ENCODE measurements at regions not wholly inside any gene's neighbourhood (a gene's known extent, or its start where the extent isn't known, plus 50 kb on each side); places are given as distances from the start of the nearest gene placed in this dataset.
"Not testable (repeated sequence)": the region's sequence is repeated elsewhere in the genome, so short reads cannot be mapped to it uniquely, and the experiment has no call there.

- H3K4me3 Mint-ChIP-seq, result peak overlapping the region; percentile 12
- no peak overlapping the region for H3K27ac Mint-ChIP-seq
- no peaks in the 10 kb centered on the region for H3K9me3 Mint-ChIP-seq
- ATAC-seq, result no peak
- peaks cover 44 to 47% of the 10 kb centered on the region in 2 donors for H3K27me3 Mint-ChIP-seq
- H3K4me1 Mint-ChIP-seq (ENCODE audit: low read depth in 2 of 2), result peaks cover 11 to 14% of the 10 kb centered on the region in 2 donors
- no peak for DNase-seq (ENCODE audit: low spot score)
- H3K36me3 Mint-ChIP-seq, result no peaks in the 10 kb centered on the region
Measured at GRCh38 chr7:155381852-155382801, 75.8 kb upstream of the EN2 start.

- H3K4me3 Mint-ChIP-seq, result no peak overlapping the region
Measured at GRCh38 chr7:155382802-155383171, 75.1 kb upstream of the EN2 start.

GRCh38 chr7:155383756-155384491 lies 74.0 kb upstream of the EN2 start:
- H3K4me3 Mint-ChIP-seq, result no peak overlapping the region
- no peak for ATAC-seq
- no peaks in the 10 kb centered on the region for H3K36me3 Mint-ChIP-seq
- no peak overlapping the region for H3K27ac Mint-ChIP-seq
- peak; percentile 54 for DNase-seq (ENCODE audit: low spot score)
- peaks cover 35 to 47% of the 10 kb centered on the region in 2 donors for H3K27me3 Mint-ChIP-seq
- H3K9me3 Mint-ChIP-seq, result no peaks in the 10 kb centered on the region
- peaks cover 8 to 11% of the 10 kb centered on the region in 2 donors for H3K4me1 Mint-ChIP-seq (ENCODE audit: low read depth in 2 of 2)

More at GRCh38 chr7:155382802-155383171, 75.1 kb upstream of the EN2 start:
- DNase-seq (ENCODE audit: low spot score) (peak; percentile 23), ATAC-seq (no peak)
- peaks cover 11 to 14% of the 10 kb centered on the region in 2 donors for H3K4me1 Mint-ChIP-seq (ENCODE audit: low read depth in 2 of 2)
- no peak overlapping the region for H3K27ac Mint-ChIP-seq
- H3K9me3 Mint-ChIP-seq, result no peaks in the 10 kb centered on the region
- H3K36me3 Mint-ChIP-seq, result no peaks in the 10 kb centered on the region
- H3K27me3 Mint-ChIP-seq, result peaks cover 41 to 47% of the 10 kb centered on the region in 2 donors

GRCh38 chr7:155384751-155385150 lies 73.2 kb upstream of the EN2 start:
- H3K27ac Mint-ChIP-seq, result no peak overlapping the region
- no peaks in the 10 kb centered on the region for H3K36me3 Mint-ChIP-seq
- DNase-seq (ENCODE audit: low spot score) (no peak), ATAC-seq (no peak)
- H3K4me3 Mint-ChIP-seq, result no peak overlapping the region
- no peaks in the 10 kb centered on the region for H3K9me3 Mint-ChIP-seq
- peaks cover 8 to 11% of the 10 kb centered on the region in 2 donors for H3K4me1 Mint-ChIP-seq (ENCODE audit: low read depth in 2 of 2)
- peaks cover 30 to 42% of the 10 kb centered on the region in 2 donors for H3K27me3 Mint-ChIP-seq

- peak; percentile 58 for DNase-seq (ENCODE audit: low spot score)
- not testable (repeated sequence) for H3K27ac Mint-ChIP-seq; H3K9me3 Mint-ChIP-seq; H3K4me1 Mint-ChIP-seq (ENCODE audit: low read depth in 2 of 2); H3K4me3 Mint-ChIP-seq; ATAC-seq; H3K36me3 Mint-ChIP-seq
- H3K27me3 Mint-ChIP-seq, result peaks cover 29 to 42% of the 10 kb centered on the region in 2 donors
Measured at GRCh38 chr7:155385182-155385581, 72.7 kb upstream of the EN2 start.

- no peak overlapping the region for H3K27ac Mint-ChIP-seq
- H3K4me1 Mint-ChIP-seq (ENCODE audit: low read depth in 2 of 2), result peaks cover 0 to 4% of the 10 kb centered on the region in 2 donors
- ATAC-seq (no peak), DNase-seq (ENCODE audit: low spot score) (peak; percentile 15)
- peaks cover 24 to 42% of the 10 kb centered on the region in 2 donors for H3K27me3 Mint-ChIP-seq
- no peaks in the 10 kb centered on the region for H3K9me3 Mint-ChIP-seq
- H3K4me3 Mint-ChIP-seq, result no peak overlapping the region
- H3K36me3 Mint-ChIP-seq, result no peaks in the 10 kb centered on the region
Measured at GRCh38 chr7:155386608-155387007, 71.3 kb upstream of the EN2 start.

GRCh38 chr7:155387066-155387620 lies 70.8 kb upstream of the EN2 start:
- peak; percentile 57 for DNase-seq (ENCODE audit: low spot score)
- no peaks in the 10 kb centered on the region for H3K4me1 Mint-ChIP-seq (ENCODE audit: low read depth in 2 of 2)
- no peak overlapping the region for H3K4me3 Mint-ChIP-seq
- H3K9me3 Mint-ChIP-seq, result no peaks in the 10 kb centered on the region
- peak in 1 of 2 donors; percentile 11 for ATAC-seq
- H3K27ac Mint-ChIP-seq, result no peak overlapping the region
- no peaks in the 10 kb centered on the region for H3K36me3 Mint-ChIP-seq
- peaks cover 20 to 37% of the 10 kb centered on the region in 2 donors for H3K27me3 Mint-ChIP-seq

GRCh38 chr7:155388561-155388960 lies 69.4 kb upstream of the EN2 start:
- Mint-ChIP-seq H3K36me3 (no peaks in the 10 kb centered on the region), H3K9me3 (no peaks in the 10 kb centered on the region), H3K4me3 (no peak overlapping the region), H3K4me1 (ENCODE audit: low read depth in 2 of 2) (no peaks in the 10 kb centered on the region), H3K27ac (no peak overlapping the region), H3K27me3 (peaks cover 18 to 36% of the 10 kb centered on the region in 2 donors)
- no peak for ATAC-seq
- DNase-seq (ENCODE audit: low spot score), result peak; percentile 16

GRCh38 chr7:155391414-155391813 lies 66.5 kb upstream of the EN2 start:
- Mint-ChIP-seq H3K4me3 (no peak overlapping the region), H3K36me3 (no peaks in the 10 kb centered on the region), H3K27me3 (peaks cover 12 to 29% of the 10 kb centered on the region in 2 donors), H3K27ac (no peak overlapping the region), H3K4me1 (ENCODE audit: low read depth in 2 of 2) (no peaks in the 10 kb centered on the region), H3K9me3 (no peaks in the 10 kb centered on the region)
- ATAC-seq (no peak), DNase-seq (ENCODE audit: low spot score) (no peak)

- Mint-ChIP-seq H3K4me1 (ENCODE audit: low read depth in 2 of 2) (no peaks in the 10 kb centered on the region), H3K4me3 (no peak overlapping the region)
- no peak for DNase-seq (ENCODE audit: low spot score)
Measured at GRCh38 chr7:155392726-155393570, 65.0 kb upstream of the EN2 start.

GRCh38 chr7:155394413-155394812 lies 63.5 kb upstream of the EN2 start:
- H3K36me3 Mint-ChIP-seq, result no peaks in the 10 kb centered on the region
- ATAC-seq, result no peak
- H3K4me1 Mint-ChIP-seq (ENCODE audit: low read depth in 2 of 2), result no peaks in the 10 kb centered on the region
- no peak overlapping the region for H3K4me3 Mint-ChIP-seq
- no peaks in the 10 kb centered on the region for H3K9me3 Mint-ChIP-seq
- no peak for DNase-seq (ENCODE audit: low spot score)
- H3K27me3 Mint-ChIP-seq, result peaks cover 18 to 21% of the 10 kb centered on the region in 2 donors
- H3K27ac Mint-ChIP-seq, result no peak overlapping the region

More at GRCh38 chr7:155392726-155393570, 65.0 kb upstream of the EN2 start:
- ATAC-seq, result no peak
- no peaks in the 10 kb centered on the region for H3K36me3 Mint-ChIP-seq
- peaks cover 17 to 27% of the 10 kb centered on the region in 2 donors for H3K27me3 Mint-ChIP-seq
- H3K9me3 Mint-ChIP-seq, result no peaks in the 10 kb centered on the region
- no peak overlapping the region for H3K27ac Mint-ChIP-seq

GRCh38 chr7:155395176-155395797 lies 62.6 kb upstream of the EN2 start:
- DNase-seq (ENCODE audit: low spot score) (no peak), ATAC-seq (no peak)
- no peaks in the 10 kb centered on the region for H3K36me3 Mint-ChIP-seq
- H3K9me3 Mint-ChIP-seq, result no peaks in the 10 kb centered on the region
- no peak overlapping the region for H3K4me3 Mint-ChIP-seq
- H3K27ac Mint-ChIP-seq, result no peak overlapping the region
- H3K27me3 Mint-ChIP-seq, result peaks cover 12% of the 10 kb centered on the region in 2 donors
- no peaks in the 10 kb centered on the region for H3K4me1 Mint-ChIP-seq (ENCODE audit: low read depth in 2 of 2)

GRCh38 chr7:155396661-155397060 lies 61.3 kb upstream of the EN2 start:
- H3K4me1 Mint-ChIP-seq (ENCODE audit: low read depth in 2 of 2), result no peaks in the 10 kb centered on the region
- H3K4me3 Mint-ChIP-seq, result no peak overlapping the region
- no peak for DNase-seq (ENCODE audit: low spot score)
- H3K9me3 Mint-ChIP-seq, result no peaks in the 10 kb centered on the region
- H3K36me3 Mint-ChIP-seq, result no peaks in the 10 kb centered on the region
- H3K27me3 Mint-ChIP-seq, result peaks cover 6 to 12% of the 10 kb centered on the region in 2 donors
- H3K27ac Mint-ChIP-seq, result no peak overlapping the region
- ATAC-seq, result no peak
